HEK293T (cell line): ENCODE measurements at regions not wholly inside any gene's neighbourhood (a gene's known extent, or its start where the extent isn't known, plus 50 kb on each side); places are given as distances from the start of the nearest gene placed in this dataset.

Experiments used
- ARNT ChIP-seq: fragments of 450-650 bp; IDR thresholded peaks from 2 replicates; pipeline ENCODE4 v1.6.1; 2017; ENCODE audit warnings: mild to moderate bottlenecking
- BHLHE40 ChIP-seq: fragments of 450-650 bp; IDR thresholded peaks from 2 replicates; pipeline ENCODE4 v1.6.1; 2016; ENCODE audit warnings: mild to moderate bottlenecking, moderate library complexity, borderline replicate concordance
- ELF4 ChIP-seq: fragments of 450-650 bp; IDR thresholded peaks from 2 replicates; pipeline ENCODE4 v1.6.1; 2017; ENCODE audit warnings: antibody characterized with exemption
- FOXA1 ChIP-seq: fragments of 450-650 bp; IDR thresholded peaks from 2 replicates; pipeline ENCODE4 v1.6.1; 2016; ENCODE audit warnings: mild to moderate bottlenecking
- FOXK2 ChIP-seq: fragments of 450-650 bp; IDR thresholded peaks from 2 replicates; pipeline ENCODE4 v1.6.1; 2016; ENCODE audit warnings: mild to moderate bottlenecking
- FOXM1 ChIP-seq: fragments of 450-650 bp; IDR thresholded peaks from 2 replicates; pipeline ENCODE4 v1.6.1; 2017; ENCODE audit warnings: mild to moderate bottlenecking, borderline replicate concordance
- NFRKB ChIP-seq: fragments of 450-650 bp; IDR thresholded peaks from 2 replicates; pipeline ENCODE4 v1.6.1; 2016; ENCODE audit warnings: mild to moderate bottlenecking, moderate library complexity
- SP1 ChIP-seq: fragments of 450-650 bp; IDR thresholded peaks from 2 replicates; pipeline ENCODE4 v1.6.1; 2017
- SUZ12 ChIP-seq: fragments of 450-650 bp; IDR thresholded peaks from 2 replicates; pipeline ENCODE4 v1.6.1; 2016; ENCODE audit warnings: mild to moderate bottlenecking
- TARDBP ChIP-seq: fragments of 450-650 bp; IDR thresholded peaks from 2 replicates; pipeline ENCODE4 v1.6.1; 2016
- TF ChIP-seq, protein P1 (sequence below): fragments of 450-650 bp; IDR thresholded peaks from 2 replicates; pipeline ENCODE4 v1.6.1; 2016

DNA sequence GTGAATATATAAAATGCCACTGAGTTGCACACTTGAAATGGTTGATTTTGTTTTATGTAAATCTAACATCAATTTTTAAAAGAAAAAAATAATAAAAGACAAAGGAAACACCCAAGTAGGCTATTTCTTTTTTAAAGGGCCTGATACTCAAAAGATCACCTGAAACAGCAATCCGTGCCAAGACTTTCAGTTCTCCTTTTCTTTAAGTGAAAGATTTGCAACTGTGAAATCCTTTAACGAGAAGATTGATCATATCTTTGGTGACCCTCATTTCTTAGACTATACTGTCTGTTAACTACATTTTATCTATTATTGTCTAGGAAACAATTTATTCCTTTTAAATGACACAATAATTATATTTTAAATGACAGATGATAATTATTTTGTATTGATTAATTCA lies 1841.5 kb downstream of the LRRC4C start:
- no peak for TF ChIP-seq SP1
- no peak for TF ChIP-seq FOXK2
- no peak for TF ChIP-seq ELF4
- TF ChIP-seq ARNT, result no peak
- TF ChIP-seq TARDBP, result no peak
- TF ChIP-seq BHLHE40, result no peak
- TF ChIP-seq FOXA1, result no peak
- TF ChIP-seq NFRKB, result no peak
- TF ChIP-seq FOXM1, result no peak
- TF ChIP-seq, protein P1, sequence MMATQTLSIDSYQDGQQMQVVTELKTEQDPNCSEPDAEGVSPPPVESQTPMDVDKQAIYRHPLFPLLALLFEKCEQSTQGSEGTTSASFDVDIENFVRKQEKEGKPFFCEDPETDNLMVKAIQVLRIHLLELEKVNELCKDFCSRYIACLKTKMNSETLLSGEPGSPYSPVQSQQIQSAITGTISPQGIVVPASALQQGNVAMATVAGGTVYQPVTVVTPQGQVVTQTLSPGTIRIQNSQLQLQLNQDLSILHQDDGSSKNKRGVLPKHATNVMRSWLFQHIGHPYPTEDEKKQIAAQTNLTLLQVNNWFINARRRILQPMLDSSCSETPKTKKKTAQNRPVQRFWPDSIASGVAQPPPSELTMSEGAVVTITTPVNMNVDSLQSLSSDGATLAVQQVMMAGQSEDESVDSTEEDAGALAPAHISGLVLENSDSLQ, result no peak
- no peak for TF ChIP-seq SUZ12
